GM21526 (cell line): ENCODE measurements at regions not wholly inside any gene's neighbourhood (a gene's known extent, or its start where the extent isn't known, plus 50 kb on each side); places are given as distances from the start of the nearest gene placed in this dataset.
"Not testable (repeated sequence)": the region's sequence is repeated elsewhere in the genome, so short reads cannot be mapped to it uniquely, and the experiment has no call there.

Experiments
- ATAC-seq: cut with Tn5 transposase; IDR thresholded peaks from one replicate; pipeline ENCODE4 v1.9.1; 2021; ENCODE audit warnings: moderate library complexity; ENCODE audit not compliant: unreplicated experiment, low FRiP score

- ATAC-seq: no peak
Observed at GRCh38 chr9:708182-708550, 133.3 kb upstream of the DMRT1 start.

- no peak for ATAC-seq
Observed at GRCh38 chr9:708551-709432, 132.7 kb upstream of the DMRT1 start.

GRCh38 chr9:710951-711745, 130.3 kb upstream of the DMRT1 start:
- ATAC-seq: no peak

GRCh38 chr9:711761-712553, 129.5 kb upstream of the DMRT1 start:
- no peak for ATAC-seq

GRCh38 chr9:712643-713042, 128.9 kb upstream of the DMRT1 start:
- ATAC-seq: no peak

GRCh38 chr9:713091-713490, 128.4 kb upstream of the DMRT1 start:
- no peak for ATAC-seq

- ATAC-seq: no peak
Observed at GRCh38 chr9:714675-715074, 126.8 kb upstream of the DMRT1 start.

GRCh38 chr9:715300-715699, 126.2 kb upstream of the DMRT1 start:
- no peak for ATAC-seq

GRCh38 chr9:715743-716400, 125.6 kb upstream of the DMRT1 start:
- no peak for ATAC-seq

- ATAC-seq: no peak
Observed at GRCh38 chr9:717722-718121, 123.8 kb upstream of the DMRT1 start.

GRCh38 chr9:720239-720881, 121.1 kb upstream of the DMRT1 start:
- no peak for ATAC-seq

GRCh38 chr9:722388-722980, 119.0 kb upstream of the DMRT1 start:
- no peak for ATAC-seq

GRCh38 chr9:724461-724860, 117.0 kb upstream of the DMRT1 start:
- ATAC-seq: not testable (repeated sequence)

- ATAC-seq: no peak
Observed at GRCh38 chr9:726005-726404, 115.5 kb upstream of the DMRT1 start.

- no peak for ATAC-seq
Observed at GRCh38 chr9:727767-728166, 113.7 kb upstream of the DMRT1 start.

GRCh38 chr9:728535-728934, 113.0 kb upstream of the DMRT1 start:
- ATAC-seq: no peak

- no peak for ATAC-seq
Observed at GRCh38 chr9:731474-731873, 110.0 kb upstream of the DMRT1 start.

- ATAC-seq: no peak
Observed at GRCh38 chr9:734831-735511, 106.5 kb upstream of the DMRT1 start.
